Neural cell (in vitro differentiated cells): ENCODE measurements at regions not wholly inside any gene's neighbourhood (a gene's known extent, or its start where the extent isn't known, plus 50 kb on each side); places are given as distances from the start of the nearest gene placed in this dataset.
A peak's percentile ranks its signal among the peaks of the same experiment; 100 is the strongest.

Experiments used
- H2AFZ ChIP-seq: fragments of 200-600, 300-800 bp; sonication (generic), shearing (Covaris generic); 2 replicates; pipeline ENCODE4 v1.6.0; 2014; ENCODE audit warnings: low read depth, mild to moderate bottlenecking, antibody characterized with exemption, low read length, moderate library complexity
- H3F3A ChIP-seq: fragments of 200-600 bp; shearing (Covaris generic); 2 replicates; pipeline ENCODE4 v1.6.1; 2016; ENCODE audit warnings: mild to moderate bottlenecking, moderate library complexity, mixed read lengths, antibody characterized with exemption, low read length; ENCODE audit not compliant: insufficient read depth, poor library complexity, severe bottlenecking
- H3K27ac ChIP-seq: fragments of 200-600, 300-800 bp; sonication (generic), shearing (Covaris generic); 2 replicates; pipeline ENCODE4 v1.5.1; 2014; ENCODE audit warnings: mild to moderate bottlenecking, low read length, moderate library complexity
- H3K27me3 ChIP-seq: fragments of 300-800, 200-600 bp; sonication (generic), shearing (Covaris generic); 2 replicates; pipeline ENCODE4 v1.6.0; 2014; ENCODE audit warnings: mild to moderate bottlenecking, low read depth, low read length, moderate library complexity; ENCODE audit not compliant: insufficient read depth
- H3K36me3 ChIP-seq: fragments of 300-800, 200-600 bp; sonication (generic), shearing (Covaris generic); 2 replicates; pipeline ENCODE4 v1.5.1; 2014; ENCODE audit warnings: mild to moderate bottlenecking, antibody characterized with exemption, low read length, moderate library complexity; ENCODE audit not compliant: insufficient read depth
- H3K4me2 ChIP-seq: fragments of 300-800, 200-600 bp; sonication (generic), shearing (Covaris generic); 2 replicates; pipeline ENCODE4 v1.6.0; 2014; ENCODE audit warnings: mild to moderate bottlenecking, low read length
- H3K4me3 ChIP-seq: fragments of 300-800, 200-600 bp; sonication (generic), shearing (Covaris generic); 2 replicates; pipeline ENCODE4 v1.5.1; 2014; ENCODE audit warnings: mild to moderate bottlenecking, low read length, moderate library complexity
- H3K79me2 ChIP-seq: fragments of 200-600 bp; shearing (Covaris generic); replicated peaks from 2 replicates; pipeline ENCODE4 v1.6.0; 2014; ENCODE audit warnings: mild to moderate bottlenecking, low read length, moderate library complexity; ENCODE audit not compliant: insufficient read depth
- H3K9ac ChIP-seq: fragments of 300-800, 200-600 bp; sonication (generic), shearing (Covaris generic); 2 replicates; pipeline ENCODE4 v1.6.1; 2016; ENCODE audit warnings: mild to moderate bottlenecking, low read length, mixed read lengths
- H3K9me2 ChIP-seq: fragments of 200-600 bp; shearing (Covaris generic); 2 replicates; pipeline ENCODE4 v1.6.1; 2016; ENCODE audit warnings: mild to moderate bottlenecking, low read length, mixed read lengths; ENCODE audit not compliant: insufficient read depth
- H3K9me3 ChIP-seq: fragments of 200-600, 300-800 bp; sonication (generic), shearing (Covaris generic); 2 replicates; pipeline ENCODE4 v1.6.1; 2016; ENCODE audit warnings: mild to moderate bottlenecking, mixed run types, low read length, moderate library complexity, mixed read lengths
- H4K20me1 ChIP-seq: fragments of 200-600 bp; shearing (Covaris generic); 2 replicates; pipeline ENCODE4 v1.6.1; 2016; ENCODE audit warnings: mild to moderate bottlenecking, mixed run types; ENCODE audit not compliant: insufficient read depth
- CTCF ChIP-seq: fragments of 450-650 bp; IDR thresholded peaks from 2 replicates; pipeline ENCODE4 v1.5.1; 2014; ENCODE audit warnings: antibody characterized with exemption, mild to moderate bottlenecking, moderate library complexity; ENCODE audit not compliant: poor library complexity, severe bottlenecking
- EP300 ChIP-seq: fragments of 450-650 bp; conservative IDR thresholded peaks from 2 replicates; pipeline ENCODE4 v1.6.1; 2014; ENCODE audit warnings: antibody characterized with exemption, mild to moderate bottlenecking, moderate library complexity; ENCODE audit not compliant: poor library complexity, severe bottlenecking
- EZH2 ChIP-seq: fragments of 200-600, 300-800 bp; shearing (Covaris generic), sonication (generic); IDR thresholded peaks from 2 replicates; pipeline ENCODE4 v1.6.1; 2014; ENCODE audit warnings: antibody characterized with exemption, low read length, borderline replicate concordance, mild to moderate bottlenecking; ENCODE audit not compliant: insufficient read depth, poor library complexity, severe bottlenecking
- MXI1 ChIP-seq: fragments of 450-650 bp; conservative IDR thresholded peaks from 2 replicates; pipeline ENCODE4 v1.6.1; 2014; ENCODE audit warnings: antibody characterized with exemption, mild to moderate bottlenecking; ENCODE audit not compliant: poor library complexity, severe bottlenecking
- POLR2AphosphoS5 ChIP-seq: IDR thresholded peaks from 2 replicates; pipeline ENCODE4 v1.6.1; 2012
- RAD21 ChIP-seq: fragments of 450-650 bp; conservative IDR thresholded peaks from 2 replicates; pipeline ENCODE4 v1.6.1; 2014; ENCODE audit warnings: antibody characterized with exemption, mild to moderate bottlenecking, moderate library complexity
- SMC3 ChIP-seq: fragments of 450-650 bp; conservative IDR thresholded peaks from 2 replicates; pipeline ENCODE4 v1.6.1; 2014; ENCODE audit warnings: antibody characterized with exemption, mild to moderate bottlenecking, moderate library complexity; ENCODE audit not compliant: poor library complexity
- TAF1 ChIP-seq: IDR thresholded peaks from 2 replicates; pipeline ENCODE4 v1.6.1; 2012; ENCODE audit warnings: low read depth
- TF ChIP-seq, protein P1 (sequence below): IDR thresholded peaks from 2 replicates; pipeline ENCODE4 v1.6.1; 2012; ENCODE audit warnings: borderline replicate concordance

- TF ChIP-seq POLR2AphosphoS5 (no peak), TAF1 (no peak), CTCF (no peak), SMC3 (no peak), MXI1 (no peak), RAD21 (no peak), EP300 (no peak), EZH2 (no peak)
- TF ChIP-seq, protein P1, sequence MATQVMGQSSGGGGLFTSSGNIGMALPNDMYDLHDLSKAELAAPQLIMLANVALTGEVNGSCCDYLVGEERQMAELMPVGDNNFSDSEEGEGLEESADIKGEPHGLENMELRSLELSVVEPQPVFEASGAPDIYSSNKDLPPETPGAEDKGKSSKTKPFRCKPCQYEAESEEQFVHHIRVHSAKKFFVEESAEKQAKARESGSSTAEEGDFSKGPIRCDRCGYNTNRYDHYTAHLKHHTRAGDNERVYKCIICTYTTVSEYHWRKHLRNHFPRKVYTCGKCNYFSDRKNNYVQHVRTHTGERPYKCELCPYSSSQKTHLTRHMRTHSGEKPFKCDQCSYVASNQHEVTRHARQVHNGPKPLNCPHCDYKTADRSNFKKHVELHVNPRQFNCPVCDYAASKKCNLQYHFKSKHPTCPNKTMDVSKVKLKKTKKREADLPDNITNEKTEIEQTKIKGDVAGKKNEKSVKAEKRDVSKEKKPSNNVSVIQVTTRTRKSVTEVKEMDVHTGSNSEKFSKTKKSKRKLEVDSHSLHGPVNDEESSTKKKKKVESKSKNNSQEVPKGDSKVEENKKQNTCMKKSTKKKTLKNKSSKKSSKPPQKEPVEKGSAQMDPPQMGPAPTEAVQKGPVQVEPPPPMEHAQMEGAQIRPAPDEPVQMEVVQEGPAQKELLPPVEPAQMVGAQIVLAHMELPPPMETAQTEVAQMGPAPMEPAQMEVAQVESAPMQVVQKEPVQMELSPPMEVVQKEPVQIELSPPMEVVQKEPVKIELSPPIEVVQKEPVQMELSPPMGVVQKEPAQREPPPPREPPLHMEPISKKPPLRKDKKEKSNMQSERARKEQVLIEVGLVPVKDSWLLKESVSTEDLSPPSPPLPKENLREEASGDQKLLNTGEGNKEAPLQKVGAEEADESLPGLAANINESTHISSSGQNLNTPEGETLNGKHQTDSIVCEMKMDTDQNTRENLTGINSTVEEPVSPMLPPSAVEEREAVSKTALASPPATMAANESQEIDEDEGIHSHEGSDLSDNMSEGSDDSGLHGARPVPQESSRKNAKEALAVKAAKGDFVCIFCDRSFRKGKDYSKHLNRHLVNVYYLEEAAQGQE = no peak
- H3F3A ChIP-seq = no peaks in the 10 kb centered on the region
- peaks cover 21% of the 10 kb centered on the region for H3K27me3 ChIP-seq
- H3K9ac ChIP-seq = no peak overlapping the region
- H3K9me2 ChIP-seq = no peaks in the 10 kb centered on the region
- H2AFZ ChIP-seq = no peak overlapping the region
- peak overlapping the region; percentile 64 for H3K4me3 ChIP-seq
- H3K9me3 ChIP-seq = no peaks in the 10 kb centered on the region
- H3K4me2 ChIP-seq = peak overlapping the region; percentile 48
- no peaks in the 10 kb centered on the region for H3K79me2 ChIP-seq
- H4K20me1 ChIP-seq = no peaks in the 10 kb centered on the region
- no peaks in the 10 kb centered on the region for H3K36me3 ChIP-seq
- H3K27ac ChIP-seq = no peak overlapping the region
These were observed 226.2 kb upstream of the IGF1R start for GRCh38 chr15:98422130-98422478.

DNA sequence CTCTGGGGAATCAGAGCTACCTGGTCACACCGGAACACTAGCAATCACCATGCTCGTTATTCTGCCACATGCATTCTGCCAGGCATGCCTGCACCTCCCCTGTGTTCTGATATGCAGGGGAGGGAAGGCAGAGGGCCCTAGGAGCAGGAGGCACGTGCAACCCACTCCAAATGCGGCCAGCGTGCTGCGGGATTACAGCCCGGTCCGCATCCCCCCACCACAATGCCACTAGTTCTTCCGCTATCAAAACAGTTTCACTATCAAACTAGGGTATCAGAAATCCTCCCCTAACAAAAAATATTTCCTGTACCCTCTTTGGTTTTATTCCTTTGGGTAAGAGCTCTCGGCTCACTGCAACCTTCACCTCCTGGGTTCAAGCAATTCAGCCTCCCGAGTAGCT is 223.2 kb upstream of the IGF1R start:
- Histone ChIP-seq H3K79me2 (no peaks in the 10 kb centered on the region), H3K4me3 (no peak overlapping the region), H3K27ac (no peak overlapping the region), H3K9me2 (no peaks in the 10 kb centered on the region), H2AFZ (no peak overlapping the region), H3K9ac (no peak overlapping the region), H4K20me1 (no peaks in the 10 kb centered on the region), H3F3A (no peaks in the 10 kb centered on the region), H3K4me2 (no peak overlapping the region), H3K36me3 (no peaks in the 10 kb centered on the region), H3K27me3 (peaks cover 36% of the 10 kb centered on the region), H3K9me3 (no peaks in the 10 kb centered on the region)
- TF ChIP-seq RAD21 (no peak), POLR2AphosphoS5 (no peak), EP300 (no peak), EZH2 (no peak), MXI1 (no peak), SMC3 (no peak), CTCF (no peak), TAF1 (no peak)
- TF ChIP-seq, protein P1 = no peak
